Activated T-cell treated with anti-CD3 and anti-CD28 coated beads for 4 hours (primary cell): ENCODE measurements at regions not wholly inside any gene's neighbourhood (a gene's known extent, or its start where the extent isn't known, plus 50 kb on each side); places are given as distances from the start of the nearest gene placed in this dataset.

Source experiments
- DNase-seq: peaks from one replicate; pipeline ENCODE4 v3.0.0-alpha.2; 2020

DNA sequence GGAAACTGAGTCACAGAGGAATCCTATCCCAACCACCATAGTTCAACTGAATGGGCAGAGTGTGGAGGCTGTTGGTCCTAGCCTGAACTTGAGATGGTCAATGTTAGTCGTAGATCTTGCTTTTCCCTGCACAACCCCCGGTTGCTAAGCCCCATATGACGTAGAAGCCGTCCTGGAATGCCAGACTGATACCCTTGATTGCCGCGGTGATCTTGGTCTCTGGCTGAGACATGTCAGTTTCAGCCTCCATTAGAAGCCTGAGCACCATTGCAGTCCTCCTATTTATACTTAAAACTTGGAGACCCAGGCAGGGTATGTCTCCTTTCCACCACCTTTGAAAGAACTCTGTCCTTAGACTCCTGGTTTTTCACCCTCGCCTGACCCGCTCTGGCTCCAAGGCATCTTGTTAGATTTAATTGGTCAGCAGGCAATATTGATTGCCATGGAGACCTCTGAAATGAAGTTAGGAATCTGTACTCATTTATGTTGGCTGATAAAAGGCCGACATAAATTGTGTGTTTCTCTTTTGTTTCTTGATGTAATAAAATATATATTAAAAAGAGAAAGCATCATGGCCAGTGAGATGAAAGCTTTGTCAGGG lies 53.4 kb downstream of the RPLP1 start:
- DNase-seq: no peak

DNA sequence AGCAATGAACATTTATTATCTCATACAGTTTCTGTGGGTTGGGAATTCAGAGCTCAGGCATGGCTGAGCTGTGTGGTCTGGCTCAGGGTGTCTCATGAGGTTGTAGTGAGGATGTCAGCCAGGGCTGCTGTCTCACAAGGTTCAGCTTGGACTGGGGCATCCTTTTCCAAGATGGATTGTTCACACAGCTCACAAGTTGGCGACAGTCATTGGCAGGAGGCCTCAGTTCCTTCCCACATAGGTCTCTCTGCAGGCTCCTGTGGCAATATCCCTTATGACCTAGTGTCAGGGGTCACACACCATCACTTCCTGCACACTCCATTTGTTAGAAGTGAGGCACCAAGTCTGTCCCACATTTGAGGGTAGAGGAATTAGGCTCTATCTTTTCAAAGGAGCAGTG lies 56.0 kb downstream of the RPLP1 start:
- no peak for DNase-seq

DNA sequence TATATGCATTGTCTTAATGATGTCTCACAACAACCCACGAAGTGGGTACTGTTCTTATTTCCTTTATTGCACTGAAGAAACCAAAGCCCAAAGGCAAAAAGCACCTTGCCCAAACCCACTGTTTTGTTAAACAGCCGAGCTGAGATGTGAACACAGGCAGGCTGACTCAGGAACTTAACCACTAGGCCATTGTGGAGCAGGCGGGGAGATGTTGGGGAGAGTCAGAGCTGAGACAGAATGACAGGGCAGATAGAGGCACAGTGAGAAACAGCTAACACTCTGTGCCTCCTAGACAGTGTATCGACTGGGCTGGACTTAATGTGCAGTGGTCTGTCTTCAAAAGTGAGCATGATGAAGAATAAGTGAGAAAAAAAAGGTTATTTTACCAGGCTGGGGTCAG lies 56.5 kb downstream of the RPLP1 start:
- no peak for DNase-seq

DNA sequence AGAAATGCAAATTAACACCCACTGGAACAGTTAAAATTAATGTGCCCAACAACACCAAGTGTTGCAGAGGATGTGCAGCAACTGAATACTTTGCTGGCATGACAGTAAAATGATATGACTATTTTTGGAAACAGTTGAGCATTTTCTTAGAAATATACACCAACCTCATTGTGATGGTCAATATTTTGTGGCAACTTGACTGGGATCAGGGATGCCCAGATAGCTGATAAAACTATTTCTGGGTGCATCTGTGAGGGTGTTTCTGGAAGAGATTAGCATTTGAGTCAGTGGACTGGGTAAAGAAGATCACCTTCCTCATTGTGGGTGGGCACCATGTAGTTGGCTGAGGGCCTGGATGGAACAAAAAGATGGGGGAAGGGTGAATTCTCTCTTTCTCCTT lies 57.9 kb downstream of the RPLP1 start:
- no peak for DNase-seq

DNA sequence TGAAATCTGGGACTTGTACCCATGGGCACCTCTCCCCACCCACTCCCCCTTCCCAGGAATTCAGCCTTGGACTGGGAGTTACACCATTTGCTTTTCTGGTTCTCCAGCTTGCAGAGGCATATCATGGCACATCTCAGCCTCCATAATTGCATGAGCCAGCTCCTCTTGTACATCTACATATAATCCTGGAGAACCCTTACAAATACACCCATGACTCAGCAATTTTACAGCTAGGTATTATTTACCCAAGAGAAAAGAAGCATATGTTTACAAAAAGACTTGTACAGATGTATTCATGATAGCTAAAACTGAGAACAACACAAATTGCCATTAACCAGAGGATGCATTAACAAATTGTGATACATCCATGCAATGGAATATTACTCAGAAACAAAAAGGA lies 58.4 kb downstream of the RPLP1 start:
- no peak for DNase-seq

DNA sequence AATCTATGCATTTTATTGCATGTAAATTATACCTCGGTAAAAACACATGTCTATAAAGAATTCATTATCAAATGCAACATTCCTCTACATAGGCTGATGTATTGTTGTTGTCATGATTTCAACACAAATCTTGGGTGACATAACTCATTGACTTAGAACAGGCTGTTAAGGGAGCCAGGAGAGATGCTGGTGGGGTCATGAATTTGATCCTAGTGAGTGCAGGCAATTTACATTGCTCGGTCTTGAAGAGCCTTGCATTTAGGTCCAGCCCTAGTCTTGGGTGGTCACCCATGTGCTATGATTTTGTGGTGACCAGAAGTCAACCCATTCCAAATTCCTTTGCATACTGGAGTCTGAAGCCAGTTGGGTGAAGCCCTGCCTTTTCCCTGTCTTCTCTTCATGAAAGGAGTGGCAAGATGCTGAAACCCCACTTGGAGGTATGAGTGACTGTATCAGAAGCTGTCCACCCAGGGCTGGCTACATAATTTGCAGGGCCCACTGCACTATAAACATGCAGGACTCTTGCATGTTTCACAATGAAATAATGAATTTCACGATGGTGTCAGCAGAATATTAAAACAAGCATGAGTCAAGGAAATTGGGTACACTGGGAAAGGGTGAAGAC lies 59.2 kb downstream of the RPLP1 start:
- DNase-seq: no peak

DNA sequence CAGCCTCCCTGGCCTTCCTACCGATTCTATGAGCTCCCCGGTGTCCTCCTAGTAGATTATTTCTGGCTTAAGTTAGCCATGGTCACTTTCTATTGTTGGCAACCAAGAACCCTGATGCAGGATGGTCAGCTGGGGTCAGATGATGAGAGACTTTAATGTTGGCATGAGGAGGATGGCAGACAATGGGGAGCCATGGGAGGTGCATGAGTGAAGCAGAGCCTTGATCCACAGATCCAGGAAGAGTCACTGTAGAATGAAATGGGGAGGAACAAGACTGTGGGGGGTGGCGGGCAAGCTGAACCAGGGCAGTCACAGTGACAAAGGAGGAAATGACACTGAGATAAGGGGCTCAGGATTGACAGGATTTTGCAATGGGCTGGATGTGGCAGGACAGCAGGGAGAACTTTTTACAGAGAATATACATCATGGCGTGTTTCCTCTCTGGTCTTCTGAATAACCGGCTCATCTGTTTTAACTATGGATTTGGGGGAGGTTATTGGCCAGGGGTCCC lies 60.9 kb downstream of the RPLP1 start:
- no peak for DNase-seq

DNA sequence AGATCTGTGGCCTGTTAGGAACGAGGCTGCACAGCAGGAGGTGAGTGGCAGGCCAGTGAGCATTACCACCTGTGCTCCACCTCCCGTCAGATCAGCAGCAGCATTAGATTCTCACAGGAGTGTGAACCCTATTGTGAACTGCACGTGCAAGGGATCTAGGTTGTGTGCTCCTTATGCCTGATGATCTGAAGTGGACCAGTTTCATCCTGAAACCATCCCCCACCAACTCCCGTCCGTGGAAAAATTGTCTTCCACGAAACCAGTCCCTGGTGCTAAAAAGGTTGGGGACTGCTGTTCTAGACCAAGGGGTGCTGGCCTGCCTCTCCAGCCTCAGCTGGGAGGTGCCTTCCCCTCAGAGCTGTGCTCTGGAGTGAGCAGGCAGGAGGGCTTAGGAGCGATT lies 61.4 kb downstream of the RPLP1 start:
- DNase-seq: no peak

DNA sequence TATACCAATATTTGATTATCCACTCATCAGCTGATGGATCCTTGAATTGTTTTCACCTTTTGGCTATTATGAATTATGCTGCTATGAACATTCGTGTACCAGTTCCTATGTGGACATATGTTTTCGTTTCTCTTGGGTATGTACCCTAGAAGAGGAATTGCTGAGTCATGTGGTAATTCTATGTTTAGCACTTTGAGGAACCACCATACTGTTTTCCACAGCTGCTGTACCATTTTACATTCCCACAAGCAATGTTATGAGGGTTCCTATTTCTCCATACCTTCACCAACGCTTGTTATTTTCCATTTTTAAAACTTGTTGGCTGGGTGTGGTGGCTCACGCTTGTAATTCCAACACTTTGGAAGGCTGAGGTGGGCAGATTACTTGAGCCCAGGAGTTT lies 62.9 kb downstream of the RPLP1 start:
- DNase-seq: no peak

DNA sequence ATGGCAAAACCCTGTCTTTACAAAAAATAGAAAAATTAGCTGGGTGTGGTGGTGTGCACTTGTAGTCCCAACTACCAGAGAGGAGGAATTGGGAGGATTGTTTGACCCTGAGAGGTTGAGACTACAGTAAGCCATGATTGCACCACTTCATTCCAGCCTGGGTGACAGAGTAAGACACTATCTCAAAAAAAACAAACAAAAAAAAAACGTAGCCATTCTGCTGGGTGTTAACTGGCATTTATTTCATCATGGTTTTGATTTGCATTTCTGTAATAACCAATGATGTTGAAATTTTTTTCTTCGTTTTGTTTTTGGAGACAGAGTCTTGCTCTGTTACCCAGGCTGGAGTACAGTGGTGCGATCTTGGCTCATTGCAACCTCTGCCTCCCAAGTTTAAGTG lies 63.3 kb downstream of the RPLP1 start:
- DNase-seq: no peak

DNA sequence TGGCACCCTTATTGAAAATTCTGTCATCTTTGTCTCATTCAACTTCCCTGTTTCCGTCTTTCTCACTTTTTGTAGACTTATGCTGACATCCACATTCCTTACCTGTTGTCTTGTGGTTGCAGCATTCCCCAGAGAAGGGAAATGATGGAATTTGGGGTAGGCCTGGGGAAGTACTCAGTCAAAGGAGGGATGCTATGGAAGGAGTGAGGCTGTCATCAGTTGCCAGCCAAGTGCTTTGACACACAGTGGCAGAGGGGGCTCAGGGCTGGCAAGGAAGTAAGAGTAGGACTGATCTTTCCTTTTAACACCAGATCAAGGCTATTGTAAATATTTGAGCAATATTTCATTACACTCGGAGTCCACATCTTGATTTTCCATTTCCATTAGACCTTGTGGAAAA lies 64.4 kb downstream of the RPLP1 start:
- DNase-seq: no peak

DNA sequence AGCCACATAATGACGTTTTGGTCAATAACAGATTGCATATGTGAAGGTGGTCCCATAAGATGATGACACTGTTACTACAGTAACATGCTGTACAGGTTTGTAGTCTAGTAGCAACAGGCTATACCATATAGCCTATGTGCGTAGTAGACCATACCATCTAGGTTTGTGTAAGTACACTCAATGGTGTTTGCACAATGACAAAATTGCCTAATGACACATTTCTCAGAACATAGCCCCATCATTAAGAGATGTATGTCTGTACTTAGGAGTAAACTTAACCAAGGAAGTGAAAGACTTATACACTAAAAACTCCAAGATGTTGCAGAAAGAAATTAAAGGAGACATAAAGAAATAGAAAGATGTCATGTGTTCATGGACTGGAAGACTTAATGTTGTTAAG lies 66.2 kb downstream of the RPLP1 start:
- no peak for DNase-seq

DNA sequence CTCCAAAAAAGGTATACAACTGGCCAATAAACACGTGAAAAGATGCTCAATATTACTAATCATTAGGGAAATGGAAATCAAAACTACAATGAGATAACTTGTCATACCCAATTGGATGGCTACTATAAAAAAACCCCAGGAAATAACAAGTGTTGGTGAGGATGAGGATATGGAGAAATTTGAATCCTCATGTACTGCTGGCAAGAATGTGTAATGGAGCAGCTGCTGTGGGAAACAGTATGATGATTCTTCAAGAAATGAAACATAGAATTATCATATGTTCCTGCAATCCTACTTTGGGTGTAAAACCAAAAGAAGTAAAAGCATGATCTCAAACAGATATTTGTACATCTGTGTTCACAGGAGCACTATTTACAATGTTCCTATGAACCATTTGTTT lies 67.4 kb downstream of the RPLP1 start:
- no peak for DNase-seq

DNA sequence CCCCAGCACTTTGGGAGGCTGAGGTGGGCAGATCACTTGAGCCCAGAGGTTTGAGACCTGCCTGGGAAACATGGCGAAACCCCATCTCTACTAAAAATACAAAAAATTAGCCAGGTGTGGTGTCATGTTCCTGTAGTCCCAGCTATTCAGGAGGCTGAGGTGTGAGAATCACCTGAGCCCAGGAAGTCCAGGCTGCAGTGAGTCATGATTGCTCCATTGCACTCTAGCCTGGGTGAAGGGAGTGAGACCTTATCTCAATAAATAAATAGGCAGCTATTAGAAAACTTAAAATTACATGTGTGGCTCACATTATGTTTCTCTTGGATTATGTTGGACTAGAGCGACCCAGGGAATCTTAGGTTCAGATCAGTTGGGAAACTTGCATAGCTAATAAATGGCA lies 69.7 kb downstream of the RPLP1 start:
- no peak for DNase-seq

DNA sequence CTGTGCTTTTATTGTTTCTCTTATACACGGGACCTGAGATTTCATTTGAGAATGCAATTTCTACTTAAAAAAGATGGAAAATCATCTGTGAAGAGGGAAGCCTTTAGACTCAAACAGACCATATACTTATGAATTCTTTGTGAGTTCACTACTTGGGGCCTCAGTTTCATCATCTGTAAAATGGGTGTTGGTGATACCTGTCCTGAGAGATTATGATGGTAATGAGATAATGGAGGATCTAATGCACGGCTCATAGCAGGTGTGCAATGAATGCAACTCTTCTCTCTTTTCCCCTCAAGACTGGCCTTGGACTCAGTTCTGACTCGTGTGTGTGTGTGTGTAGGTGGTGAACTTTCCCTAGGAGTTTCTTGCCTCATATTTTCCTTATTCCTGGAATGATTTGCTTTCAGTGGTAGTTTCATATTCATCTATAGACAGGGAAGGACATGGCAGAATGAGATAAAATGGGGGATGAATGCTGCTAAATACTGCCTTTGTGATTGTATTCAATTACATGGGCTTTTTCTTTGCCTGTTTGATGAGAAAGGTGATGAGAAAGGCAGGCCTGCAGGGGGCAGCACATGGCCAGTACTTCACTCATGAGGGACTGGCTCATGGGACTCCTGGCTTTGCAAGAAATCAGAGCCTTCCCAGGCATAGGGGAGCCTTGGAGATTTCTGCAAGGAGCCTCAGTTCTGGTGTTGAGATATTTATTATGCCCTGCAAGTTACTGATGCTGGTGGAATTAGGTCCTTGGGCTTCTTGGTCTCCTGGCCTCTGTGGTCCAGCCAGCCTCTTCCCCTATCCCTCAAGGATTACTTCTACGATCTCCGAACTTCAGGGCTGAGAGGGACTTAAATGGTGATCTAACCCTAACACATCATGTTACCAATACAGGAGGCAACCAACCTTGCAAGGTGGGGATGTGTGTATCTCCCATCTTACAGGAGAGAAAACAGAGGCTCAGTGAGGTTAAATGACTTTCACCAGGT lies 70.7 kb downstream of the RPLP1 start:
- DNase-seq: peak; percentile 52

DNA sequence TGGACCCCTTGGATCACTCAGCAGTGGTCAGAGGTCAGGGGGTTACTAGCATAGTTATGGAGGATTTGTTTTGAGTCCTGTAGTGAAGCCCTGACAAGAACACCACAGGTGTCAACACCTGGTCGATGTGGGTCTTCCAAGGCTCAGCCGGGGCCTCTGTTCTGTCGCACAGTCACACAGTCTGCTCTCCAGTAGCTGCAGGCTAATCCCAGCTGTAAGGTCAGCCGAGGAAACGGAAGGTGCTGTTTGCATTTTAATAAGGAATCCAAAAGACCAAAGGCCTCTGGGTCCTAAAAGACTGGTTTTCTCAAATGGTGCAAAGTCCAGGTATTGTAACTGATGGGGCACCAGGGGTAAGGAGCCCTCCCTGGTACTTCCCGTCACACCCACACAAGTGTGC lies 71.7 kb downstream of the RPLP1 start:
- DNase-seq: no peak

DNA sequence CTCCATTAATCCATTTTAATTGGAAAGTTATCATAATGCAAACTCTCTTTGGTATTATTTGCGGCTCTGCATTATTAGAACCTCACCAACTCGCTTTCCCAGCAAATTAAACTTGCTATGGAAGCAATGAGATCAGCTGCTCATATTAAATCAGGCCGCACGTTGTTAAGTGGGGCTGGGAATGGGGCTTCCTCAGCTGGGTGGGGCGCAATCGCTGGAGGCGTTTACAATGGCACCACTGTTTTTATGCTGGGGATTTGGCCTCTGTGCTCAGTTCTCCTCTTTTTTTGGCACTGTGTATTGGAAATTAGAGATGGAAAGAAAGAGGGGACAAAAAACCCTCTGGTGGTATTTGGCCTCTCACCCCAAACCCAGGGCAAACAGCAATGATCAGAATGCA lies 72.2 kb downstream of the RPLP1 start:
- no peak for DNase-seq

DNA sequence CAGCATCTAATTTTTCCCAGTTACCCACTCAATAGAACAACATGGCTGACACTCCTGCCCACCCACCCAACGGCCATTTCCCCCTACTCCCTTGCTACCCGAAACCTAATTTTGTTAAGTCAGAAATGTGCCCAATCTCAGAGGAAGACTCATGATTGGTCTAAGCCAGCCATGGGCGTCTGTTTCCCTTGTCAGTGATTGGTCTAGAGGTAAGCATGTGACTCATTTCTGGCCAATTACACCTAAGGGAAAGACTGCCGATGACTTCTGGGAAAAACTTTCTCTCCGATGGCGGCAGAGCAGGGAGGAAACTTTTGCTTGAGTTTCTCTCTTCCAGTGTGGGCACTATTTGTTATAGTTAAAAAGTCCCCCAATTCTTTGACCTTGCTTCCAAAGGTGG lies 72.9 kb downstream of the RPLP1 start:
- no peak for DNase-seq

DNA sequence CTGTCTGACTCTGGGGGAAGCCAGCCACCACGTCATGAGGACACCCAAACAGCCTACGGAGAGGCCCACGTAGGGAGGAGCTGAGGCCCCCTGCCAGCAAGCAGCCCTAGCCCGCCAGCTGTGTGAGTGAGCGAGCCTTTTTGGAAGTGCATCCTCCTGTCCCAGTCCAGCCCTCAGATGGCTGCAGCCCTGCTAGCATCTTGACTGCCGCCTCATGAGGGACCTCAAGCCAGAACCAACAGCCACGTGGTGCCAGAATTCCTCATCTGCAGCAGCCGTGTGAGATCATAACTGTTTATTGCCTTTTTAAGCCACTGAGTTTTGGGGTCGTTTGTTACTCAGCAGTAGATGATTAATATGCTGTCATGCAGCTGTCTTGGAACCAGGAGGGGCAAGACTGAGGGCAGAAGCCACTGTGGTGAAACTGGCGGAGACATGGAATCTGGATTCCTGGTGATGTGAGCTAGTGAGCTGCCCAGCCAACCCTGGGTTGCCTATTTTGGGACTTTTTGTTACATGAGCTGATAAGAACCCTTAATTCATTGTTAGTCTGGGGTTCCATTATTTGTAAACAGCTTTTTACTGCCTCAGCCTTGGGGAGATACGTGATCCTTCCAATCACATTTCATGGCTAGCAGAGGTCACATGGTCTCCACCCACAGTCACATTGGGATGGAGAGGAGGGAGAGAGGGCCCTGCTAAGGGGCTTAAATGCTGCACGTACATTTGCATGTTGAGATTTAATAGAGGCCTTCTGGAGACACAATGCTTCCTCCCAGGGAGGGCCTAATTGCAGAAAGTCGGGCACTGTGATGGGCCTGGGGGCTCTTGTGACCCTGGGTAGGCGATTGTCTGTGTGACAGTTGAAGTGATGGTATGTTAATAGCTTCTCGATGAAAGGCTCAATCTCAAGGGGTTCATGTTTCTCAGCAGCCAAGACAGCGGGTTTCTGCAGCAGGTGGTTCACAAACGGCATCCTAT lies 73.8 kb downstream of the RPLP1 start:
- DNase-seq: no peak

DNA sequence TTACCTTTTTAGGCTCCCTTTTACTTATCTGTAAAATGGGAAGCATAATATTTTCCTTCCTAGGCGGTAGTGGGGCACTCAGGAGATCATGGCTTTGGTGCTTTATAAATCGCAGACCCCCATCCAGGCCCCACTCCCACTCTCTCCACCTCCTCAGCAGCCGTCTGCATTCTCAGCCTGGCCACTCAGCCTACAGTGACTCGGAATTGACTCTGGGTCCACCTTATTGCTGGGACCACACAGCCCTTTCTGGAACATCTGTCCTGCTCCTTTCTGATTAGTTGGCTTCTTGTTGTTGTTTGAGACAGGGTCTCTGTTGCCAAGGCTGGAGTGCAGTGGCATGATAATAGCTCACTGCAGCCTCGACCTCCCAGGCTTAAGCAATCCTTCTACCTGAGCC lies 76.5 kb downstream of the RPLP1 start:
- DNase-seq: no peak

DNA sequence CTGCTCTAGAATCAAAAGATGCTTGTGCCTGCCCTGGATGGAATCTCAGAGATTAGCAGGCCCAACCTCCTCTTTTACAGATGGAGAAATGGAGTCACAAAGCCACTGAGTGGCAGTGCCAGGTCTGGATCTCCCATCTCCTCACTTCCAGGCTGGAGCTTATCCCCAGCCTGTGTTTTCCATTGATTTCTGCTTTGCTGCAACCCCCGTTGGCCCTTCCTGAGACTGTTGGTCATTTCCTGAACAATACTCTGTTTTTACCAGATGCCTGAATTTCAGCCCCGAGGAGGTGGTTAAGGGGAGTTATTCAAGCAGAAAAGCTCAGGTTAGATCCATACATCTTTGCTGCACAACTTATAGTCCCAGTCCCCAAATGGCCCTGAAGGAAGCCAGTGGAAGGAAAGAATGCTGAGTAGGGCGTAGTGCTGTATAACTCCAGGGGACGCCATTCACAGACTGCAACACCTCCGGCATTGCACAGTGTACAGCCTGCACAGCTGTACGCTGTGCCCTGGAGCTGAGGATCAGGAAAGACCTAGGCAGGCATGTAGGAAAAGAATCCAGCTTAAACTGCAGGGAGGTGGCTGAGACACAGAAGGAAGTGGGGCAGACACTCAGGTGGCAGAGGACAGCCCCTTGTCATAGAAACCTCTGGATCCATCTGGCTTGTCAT lies 77.5 kb downstream of the RPLP1 start:
- no peak for DNase-seq
